GM19351 (cell line): ENCODE measurements at regions not wholly inside any gene's neighbourhood (a gene's known extent, or its start where the extent isn't known, plus 50 kb on each side); places are given as distances from the start of the nearest gene placed in this dataset.

Experiments
- ATAC-seq: cut with Tn5 transposase; IDR thresholded peaks from one replicate; pipeline ENCODE4 v1.9.1; 2021; ENCODE audit warnings: mild to moderate bottlenecking, moderate library complexity; ENCODE audit not compliant: unreplicated experiment

GRCh38 chr12:98325003-98325402 lies 190.4 kb upstream of the TMPO start:
- no peak for ATAC-seq

GRCh38 chr12:98328467-98328866 lies 186.9 kb upstream of the TMPO start:
- ATAC-seq: no peak

- ATAC-seq: no peak
Observed at GRCh38 chr12:98329589-98329988, 185.8 kb upstream of the TMPO start.

- ATAC-seq: peak; percentile 90
Observed at GRCh38 chr12:98332642-98333041, 182.7 kb upstream of the TMPO start.

GRCh38 chr12:98334768-98335167 lies 180.6 kb upstream of the TMPO start:
- ATAC-seq: no peak

GRCh38 chr12:98341026-98341425 lies 174.4 kb upstream of the TMPO start:
- no peak for ATAC-seq

- no peak for ATAC-seq
Observed at GRCh38 chr12:98341732-98342131, 173.7 kb upstream of the TMPO start.

- peak; percentile 62 for ATAC-seq
Observed at GRCh38 chr12:98343002-98343567, 172.3 kb upstream of the TMPO start.

GRCh38 chr12:98344046-98344930 lies 171.1 kb upstream of the TMPO start:
- ATAC-seq: no peak

GRCh38 chr12:98345308-98345876 lies 170.0 kb upstream of the TMPO start:
- ATAC-seq: no peak

GRCh38 chr12:98351089-98351488 lies 164.3 kb upstream of the TMPO start:
- ATAC-seq: peak; percentile 29

GRCh38 chr12:98351784-98352183 lies 163.6 kb upstream of the TMPO start:
- ATAC-seq: no peak

GRCh38 chr12:98352218-98352811 lies 163.1 kb upstream of the TMPO start:
- peak; percentile 57 for ATAC-seq

GRCh38 chr12:98352835-98353234 lies 162.6 kb upstream of the TMPO start:
- ATAC-seq: no peak

GRCh38 chr12:98354520-98355035 lies 160.8 kb upstream of the TMPO start:
- no peak for ATAC-seq

GRCh38 chr12:98355322-98355721 lies 160.1 kb upstream of the TMPO start:
- no peak for ATAC-seq

- no peak for ATAC-seq
Observed at GRCh38 chr12:98355933-98356332, 159.5 kb upstream of the TMPO start.

GRCh38 chr12:98358144-98358543 lies 157.2 kb upstream of the TMPO start:
- ATAC-seq: no peak

- ATAC-seq: no peak
Observed at GRCh38 chr12:98359856-98360255, 155.5 kb upstream of the TMPO start.

- ATAC-seq: no peak
Observed at GRCh38 chr12:98360401-98360800, 155.0 kb upstream of the TMPO start.

- ATAC-seq: no peak
Observed at GRCh38 chr12:98369581-98369980, 145.8 kb upstream of the TMPO start.
